ENCODE measurements at regions not wholly inside any gene's neighbourhood (a gene's known extent, or its start where the extent isn't known, plus 50 kb on each side); places are given as distances from the start of the nearest gene placed in this dataset.

- DNase-seq (ENCODE audit: low read depth): no peak
Observed at GRCh38 chr20:46811224-46812084, 83.2 kb upstream of the EYA2 start.

DNA sequence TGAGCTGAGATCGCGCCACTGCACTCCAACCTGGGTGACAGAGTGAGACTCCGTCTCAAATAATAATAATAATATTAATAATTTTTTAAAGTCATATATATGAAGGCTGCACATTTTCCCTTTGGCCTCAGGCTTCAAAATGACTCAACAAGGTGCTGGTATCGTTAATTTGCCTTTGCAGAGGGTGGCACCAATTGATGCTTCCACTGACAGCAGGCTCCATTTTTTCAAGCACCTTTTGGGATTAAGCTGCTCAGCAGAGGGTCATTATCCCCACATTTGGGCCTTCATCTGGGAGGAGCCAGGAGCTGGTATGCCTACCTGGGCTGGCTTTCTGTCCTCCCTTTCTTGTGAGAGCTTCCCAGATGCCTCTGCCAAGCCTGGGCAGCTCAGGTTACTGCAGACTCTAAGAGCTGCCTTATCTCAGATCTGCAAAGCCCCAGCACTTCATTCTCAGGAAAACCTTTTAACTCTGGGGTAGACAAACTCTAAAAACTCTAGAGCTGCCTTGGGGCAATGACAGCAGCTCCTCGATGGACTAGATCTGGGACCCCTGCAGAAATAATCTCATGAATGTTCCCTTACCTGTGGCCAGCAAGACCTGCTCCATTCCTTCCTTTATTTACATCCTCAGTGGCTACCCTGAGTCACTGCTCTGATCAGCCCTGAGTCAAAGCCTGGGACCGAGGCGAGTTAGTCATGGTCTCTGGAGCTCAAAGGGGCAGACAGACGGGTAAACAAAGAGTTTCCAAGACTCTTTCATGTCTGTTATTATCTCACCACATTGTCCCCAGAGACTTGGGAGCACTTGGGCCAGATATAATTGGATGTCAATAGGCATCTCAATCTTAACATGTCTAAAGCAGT is 80.0 kb upstream of the EYA2 start:
- DNase-seq (ENCODE audit: low read depth): peak; percentile 79

DNA sequence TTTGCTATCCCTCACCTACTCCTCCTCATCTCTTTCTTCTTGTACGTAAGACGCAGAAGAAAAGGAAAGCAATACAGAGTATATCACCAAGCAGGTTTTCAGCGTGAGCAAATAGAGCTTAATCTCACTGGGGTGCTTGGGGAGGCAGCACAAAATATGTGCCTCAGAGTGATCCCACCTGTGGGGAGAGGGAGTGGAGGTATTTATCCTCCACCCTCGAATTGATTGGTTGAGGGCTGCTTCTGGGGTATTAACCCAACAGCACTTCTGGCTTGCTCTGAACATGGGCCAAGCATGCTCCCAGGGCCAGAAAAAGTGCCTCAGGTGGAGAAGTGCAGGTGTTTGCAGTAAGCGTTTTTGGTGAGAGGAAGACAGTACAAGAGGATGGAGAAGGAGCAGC is 78.5 kb upstream of the EYA2 start:
- DNase-seq (ENCODE audit: low read depth): no peak

- no peak for DNase-seq (ENCODE audit: low read depth)
Observed at GRCh38 chr20:46816886-46817638, 77.6 kb upstream of the EYA2 start.

DNA sequence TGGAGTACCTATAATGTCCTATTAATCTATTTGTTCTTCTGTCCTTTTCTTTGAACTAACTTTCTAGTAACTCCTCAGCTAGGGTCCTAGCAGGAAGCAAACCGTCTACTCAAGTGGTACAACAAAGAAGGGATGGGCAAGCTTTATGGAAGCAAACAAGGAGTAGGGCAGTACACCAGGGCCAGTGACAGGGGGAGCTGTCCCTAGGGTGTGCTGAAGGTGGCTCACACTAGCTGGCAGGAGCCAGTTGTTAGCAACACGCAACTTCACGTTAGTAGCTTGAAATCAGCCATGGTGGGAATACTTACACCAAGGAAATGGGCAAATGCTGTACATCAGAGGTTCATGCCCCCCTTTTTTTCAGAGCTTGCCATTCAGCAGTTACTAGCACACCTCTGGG is 74.0 kb upstream of the EYA2 start:
- no peak for DNase-seq (ENCODE audit: low read depth)

DNA sequence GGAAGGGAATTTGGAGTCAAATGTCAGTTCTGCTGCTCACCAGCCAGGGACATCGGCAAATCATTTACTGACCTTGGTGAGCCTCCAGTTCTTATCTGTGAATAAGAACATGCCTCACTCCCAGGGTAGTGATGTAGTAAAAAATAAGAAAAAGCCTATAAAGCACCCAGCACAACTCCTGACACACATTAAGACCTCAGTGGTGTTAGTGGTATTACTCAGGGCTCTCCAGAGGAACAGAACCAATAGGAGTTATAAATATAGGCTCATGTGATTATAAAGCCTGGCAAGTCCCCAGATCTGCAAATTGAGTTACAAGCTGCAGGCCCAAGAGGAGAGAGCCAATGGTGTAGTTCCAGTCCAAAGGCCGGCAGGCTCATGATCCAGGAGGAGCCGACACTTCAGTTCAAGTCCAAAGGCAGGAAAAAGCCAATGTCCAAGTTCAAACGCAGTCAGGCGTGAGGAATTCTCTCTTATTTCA is 71.3 kb upstream of the EYA2 start:
- DNase-seq (ENCODE audit: low read depth): peak; percentile 69

DNA sequence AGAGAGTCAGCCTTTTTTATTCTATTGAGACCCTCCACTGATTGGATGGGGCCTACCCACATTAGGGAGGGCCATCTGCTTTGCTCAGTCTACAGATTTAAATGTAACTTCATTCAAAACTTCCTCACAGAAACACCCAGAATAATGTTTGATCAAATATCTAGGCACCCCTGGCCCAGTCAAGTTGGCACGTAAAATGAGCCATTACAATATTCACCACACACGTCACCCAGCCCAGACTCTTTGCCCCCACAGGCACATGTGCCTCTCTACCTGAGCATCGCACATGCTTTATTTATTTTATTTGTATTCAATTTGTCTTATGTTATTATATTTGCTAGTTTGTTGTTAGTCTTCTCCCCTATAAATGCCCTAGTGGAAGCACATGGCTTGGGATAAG is 70.9 kb upstream of the EYA2 start:
- no peak for DNase-seq (ENCODE audit: low read depth)

DNA sequence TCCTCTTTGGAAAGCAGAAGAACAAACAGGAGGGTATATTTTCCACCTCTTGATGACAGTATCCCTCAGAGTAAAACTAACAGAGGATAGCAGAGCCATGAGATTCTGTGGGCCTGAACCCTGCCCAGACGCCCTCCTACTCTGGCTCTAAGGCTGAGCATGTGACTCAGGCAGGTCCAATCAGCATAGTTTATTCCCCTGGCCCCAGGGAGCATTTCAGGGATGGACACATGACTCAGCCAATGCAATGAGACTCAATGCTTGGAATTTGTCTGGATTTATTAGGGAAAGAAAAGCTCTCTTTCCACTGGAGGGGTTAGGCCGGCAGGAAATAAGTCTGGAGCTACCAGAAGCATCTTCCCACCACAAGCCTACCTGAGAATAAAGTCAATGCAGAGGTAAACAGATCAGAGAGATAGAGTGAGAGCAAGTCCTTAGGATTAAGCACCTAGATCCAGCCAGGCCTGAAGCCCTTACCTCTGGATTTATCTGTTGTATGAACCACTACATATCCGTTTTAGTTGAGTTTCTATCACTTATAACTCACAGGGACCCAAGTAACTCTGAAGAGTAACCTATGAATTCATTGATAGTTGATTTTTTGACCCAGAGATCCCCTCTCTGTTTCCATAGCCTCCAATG is 68.2 kb upstream of the EYA2 start:
- DNase-seq (ENCODE audit: low read depth): peak; percentile 40

GRCh38 chr20:46827718-46828458 is 66.8 kb upstream of the EYA2 start:
- DNase-seq (ENCODE audit: low read depth): no peak

GRCh38 chr20:46828471-46828870 is 66.2 kb upstream of the EYA2 start:
- DNase-seq (ENCODE audit: low read depth): peak; percentile 63

GRCh38 chr20:46830886-46831632 is 63.6 kb upstream of the EYA2 start:
- DNase-seq (ENCODE audit: low read depth): no peak

DNA sequence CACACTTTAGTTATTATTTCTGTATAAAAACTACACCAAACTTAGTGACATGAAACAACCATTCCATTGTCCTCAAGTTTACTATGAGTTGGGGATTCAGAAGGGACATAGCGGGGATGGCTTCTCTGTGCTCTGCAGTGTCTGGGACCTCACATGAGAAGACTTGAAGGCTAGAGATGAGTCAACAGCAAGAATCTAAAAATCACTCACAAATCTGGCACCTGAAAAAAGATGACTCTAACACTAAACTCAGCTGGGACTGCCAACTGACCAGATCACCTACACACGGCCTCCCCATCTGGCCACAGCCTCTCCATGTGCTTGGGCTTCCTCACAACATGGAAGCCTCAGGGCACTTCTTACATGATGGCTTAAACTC is 63.0 kb upstream of the EYA2 start:
- DNase-seq (ENCODE audit: low read depth): no peak

- no peak for DNase-seq (ENCODE audit: low read depth)
Observed at GRCh38 chr20:46832555-46832954, 62.1 kb upstream of the EYA2 start.

- DNase-seq (ENCODE audit: low read depth): no peak
Observed at GRCh38 chr20:46833360-46833759, 61.3 kb upstream of the EYA2 start.

GRCh38 chr20:46835418-46835817 is 59.2 kb upstream of the EYA2 start:
- DNase-seq (ENCODE audit: low read depth): no peak

DNA sequence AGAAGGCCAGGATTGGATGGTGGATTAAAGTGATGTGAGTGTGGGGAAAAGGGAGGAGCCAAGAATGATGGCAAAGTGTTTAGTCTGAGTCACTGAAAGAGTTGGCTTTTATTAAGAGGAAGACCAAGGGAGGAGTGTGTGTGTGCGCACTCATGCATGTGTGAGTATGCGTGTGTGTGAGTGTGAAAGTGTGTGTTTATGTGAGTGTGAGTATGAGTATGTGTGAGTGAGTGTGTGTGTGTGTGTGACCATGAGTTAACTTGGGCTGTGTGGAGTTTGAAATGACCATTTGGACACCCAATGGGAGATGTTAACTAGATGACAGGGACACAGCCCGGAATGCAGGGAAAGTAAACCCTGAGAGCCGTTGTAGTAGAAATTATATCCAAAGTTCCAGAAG is 57.6 kb upstream of the EYA2 start:
- DNase-seq (ENCODE audit: low read depth): no peak

DNA sequence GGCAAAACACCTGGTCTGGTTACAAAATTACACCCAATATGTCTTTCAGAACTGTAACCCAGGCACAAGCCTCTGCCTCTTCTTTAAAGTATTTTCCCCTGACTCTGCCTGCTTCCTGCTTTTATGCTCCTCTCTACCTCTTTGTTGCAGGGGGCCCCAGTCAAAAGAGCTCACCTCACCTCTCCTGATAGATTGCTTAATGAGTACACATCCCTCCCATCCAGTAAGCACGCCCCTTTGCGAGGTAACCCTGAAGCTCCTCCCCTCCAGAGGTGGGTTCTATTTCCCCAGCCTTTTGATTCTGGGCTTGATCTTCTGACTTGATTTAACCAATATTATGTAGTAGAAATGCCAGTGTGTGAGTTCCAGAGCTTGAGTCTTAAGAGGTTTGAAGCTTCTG is 56.6 kb upstream of the EYA2 start:
- DNase-seq (ENCODE audit: low read depth): no peak

DNA sequence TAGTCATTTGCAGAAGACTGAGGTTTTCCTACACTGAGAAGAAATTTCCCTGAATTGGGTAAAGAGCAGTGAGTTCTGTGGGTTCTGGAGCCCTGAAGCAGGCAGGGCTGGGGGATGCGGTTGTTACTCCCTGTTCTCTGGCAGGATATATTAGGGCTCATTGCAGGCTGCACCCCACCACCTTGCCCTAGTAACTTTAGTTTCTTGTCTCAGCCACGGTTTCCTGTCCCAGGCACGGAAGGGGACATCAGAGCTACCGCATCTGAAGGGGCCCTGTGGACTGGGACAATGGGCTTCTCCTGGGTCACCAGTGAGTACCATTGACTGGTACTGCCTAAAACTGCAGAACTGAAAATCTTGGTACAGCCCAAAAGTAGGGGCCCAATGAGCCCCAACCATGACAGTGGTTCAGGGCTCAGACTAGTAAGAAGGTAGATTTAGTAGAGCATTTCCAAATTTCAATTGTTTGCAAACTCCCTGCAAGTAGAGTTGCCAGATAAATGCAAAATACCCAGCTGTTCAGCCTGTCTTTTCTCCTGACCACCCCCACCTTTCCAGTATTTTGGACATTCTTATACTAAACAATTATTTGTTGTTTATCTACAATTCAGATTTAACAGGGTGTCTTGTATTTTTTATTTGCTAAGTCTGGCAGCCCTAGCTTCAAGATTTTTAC is 54.5 kb upstream of the EYA2 start:
- DNase-seq (ENCODE audit: low read depth): no peak
